HG02852 (cell line): ENCODE measurements at regions not wholly inside any gene's neighbourhood (a gene's known extent, or its start where the extent isn't known, plus 50 kb on each side); places are given as distances from the start of the nearest gene placed in this dataset.
A peak's percentile ranks its signal among the peaks of the same experiment; 100 is the strongest.
"Not testable (repeated sequence)": the region's sequence is repeated elsewhere in the genome, so short reads cannot be mapped to it uniquely, and the experiment has no call there.

Experiments used
- ATAC-seq: cut with Tn5 transposase; IDR thresholded peaks from one replicate; pipeline ENCODE4 v1.9.1; 2021; ENCODE audit warnings: mild to moderate bottlenecking, moderate library complexity; ENCODE audit not compliant: unreplicated experiment

- ATAC-seq: not testable (repeated sequence)
These were observed 279.9 kb downstream of the PLS3 start for GRCh38 chrX:115840729-115841409.

DNA sequence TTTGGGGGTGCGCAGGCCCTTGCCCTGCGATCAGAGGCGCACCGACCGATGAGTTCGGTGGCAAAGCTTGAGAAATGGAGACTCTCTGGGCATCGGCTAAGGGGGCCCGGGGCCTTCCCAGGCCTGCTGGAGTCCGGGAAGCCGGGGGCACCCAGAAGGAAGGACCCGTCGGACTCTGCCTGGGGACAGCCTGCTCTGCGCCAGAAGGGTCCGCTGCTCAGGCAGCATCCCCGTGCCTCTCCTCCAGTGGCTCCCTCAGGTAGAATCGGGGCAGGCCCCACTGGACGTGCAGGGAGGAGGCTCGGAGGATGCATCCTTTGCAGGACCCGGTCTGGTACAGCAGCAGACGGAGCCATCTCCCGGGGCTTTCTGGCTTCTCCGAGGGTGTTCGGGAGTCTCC is 290.0 kb downstream of the PLS3 start:
- not testable (repeated sequence) for ATAC-seq

DNA sequence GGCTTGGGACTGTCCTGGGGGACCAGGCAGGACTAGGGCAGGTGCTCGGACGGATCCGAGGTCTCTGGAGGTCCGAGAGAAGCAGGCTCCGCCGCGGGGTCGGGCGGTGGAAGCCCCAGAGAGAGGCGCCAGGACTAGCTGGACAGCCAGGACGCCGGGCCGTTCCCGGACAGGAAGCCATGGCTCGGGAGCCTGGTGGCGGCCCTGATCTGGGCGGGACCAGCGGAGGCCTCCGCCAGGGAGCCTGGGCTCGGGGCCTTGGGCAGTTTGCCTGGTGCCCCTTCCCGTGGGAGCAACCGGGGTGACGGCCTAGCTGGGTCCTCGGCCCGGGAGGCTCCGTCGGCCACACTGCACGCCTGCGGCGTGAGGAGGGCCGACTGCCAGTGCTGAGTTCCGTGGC is 292.3 kb downstream of the PLS3 start:
- ATAC-seq: not testable (repeated sequence)

DNA sequence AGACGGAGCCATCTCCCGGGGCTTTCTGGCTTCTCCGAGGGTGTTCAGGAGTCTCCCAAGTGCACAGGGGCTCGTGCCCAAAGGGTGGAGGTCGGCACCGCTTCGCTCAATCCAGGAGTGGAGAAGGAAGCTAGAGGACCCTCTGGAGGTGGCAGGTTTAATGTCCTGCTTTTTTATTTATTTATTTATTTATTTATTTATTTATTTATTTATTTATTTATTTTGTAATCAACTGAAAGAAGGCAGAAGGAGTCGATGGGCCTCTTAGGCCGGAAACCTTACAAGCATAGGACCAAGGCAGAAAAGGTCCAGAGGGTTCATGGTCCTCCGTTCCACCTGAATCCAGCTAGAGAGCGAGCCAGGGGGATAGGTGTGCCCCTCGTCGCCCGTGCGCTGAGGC is 289.4 kb upstream of the AGTR2 start:
- ATAC-seq: not testable (repeated sequence)

DNA sequence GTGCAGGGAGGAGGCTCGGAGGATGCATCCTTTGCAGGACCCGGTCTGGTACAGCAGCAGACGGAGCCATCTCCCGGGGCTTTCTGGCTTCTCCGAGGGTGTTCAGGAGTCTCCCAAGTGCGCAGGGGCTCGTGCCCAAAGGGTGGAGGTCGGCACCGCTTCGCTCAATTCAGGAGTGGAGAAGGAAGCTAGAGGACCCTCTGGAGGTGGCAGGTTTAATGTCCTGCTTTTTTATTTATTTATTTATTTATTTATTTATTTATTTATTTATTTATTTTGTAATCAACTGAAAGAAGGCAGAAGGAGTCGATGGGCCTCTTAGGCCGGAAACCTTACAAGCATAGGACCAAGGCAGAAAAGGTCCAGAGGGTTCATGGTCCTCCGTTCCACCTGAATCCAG is 286.4 kb upstream of the AGTR2 start:
- not testable (repeated sequence) for ATAC-seq

DNA sequence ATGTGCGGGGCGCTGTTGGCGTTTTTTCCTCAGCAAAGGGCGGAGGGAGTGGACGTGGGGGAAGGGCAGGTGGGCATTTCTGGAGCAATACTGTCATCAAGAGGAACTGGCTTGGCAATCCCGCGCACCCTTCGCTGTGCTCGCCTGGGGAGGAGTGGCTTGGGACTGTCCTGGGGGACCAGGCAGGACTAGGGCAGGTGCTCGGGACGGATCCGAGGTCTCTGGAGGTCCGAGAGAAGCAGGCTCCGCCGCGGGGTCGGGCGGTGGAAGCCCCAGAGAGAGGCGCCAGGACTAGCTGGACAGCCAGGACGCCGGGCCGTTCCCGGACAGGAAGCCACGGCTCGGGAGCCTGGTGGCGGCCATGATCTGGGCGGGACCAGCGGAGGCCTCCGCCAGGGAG is 282.5 kb upstream of the AGTR2 start:
- not testable (repeated sequence) for ATAC-seq

GRCh38 chrX:115888519-115888918 is 282.0 kb upstream of the AGTR2 start:
- ATAC-seq: not testable (repeated sequence)

DNA sequence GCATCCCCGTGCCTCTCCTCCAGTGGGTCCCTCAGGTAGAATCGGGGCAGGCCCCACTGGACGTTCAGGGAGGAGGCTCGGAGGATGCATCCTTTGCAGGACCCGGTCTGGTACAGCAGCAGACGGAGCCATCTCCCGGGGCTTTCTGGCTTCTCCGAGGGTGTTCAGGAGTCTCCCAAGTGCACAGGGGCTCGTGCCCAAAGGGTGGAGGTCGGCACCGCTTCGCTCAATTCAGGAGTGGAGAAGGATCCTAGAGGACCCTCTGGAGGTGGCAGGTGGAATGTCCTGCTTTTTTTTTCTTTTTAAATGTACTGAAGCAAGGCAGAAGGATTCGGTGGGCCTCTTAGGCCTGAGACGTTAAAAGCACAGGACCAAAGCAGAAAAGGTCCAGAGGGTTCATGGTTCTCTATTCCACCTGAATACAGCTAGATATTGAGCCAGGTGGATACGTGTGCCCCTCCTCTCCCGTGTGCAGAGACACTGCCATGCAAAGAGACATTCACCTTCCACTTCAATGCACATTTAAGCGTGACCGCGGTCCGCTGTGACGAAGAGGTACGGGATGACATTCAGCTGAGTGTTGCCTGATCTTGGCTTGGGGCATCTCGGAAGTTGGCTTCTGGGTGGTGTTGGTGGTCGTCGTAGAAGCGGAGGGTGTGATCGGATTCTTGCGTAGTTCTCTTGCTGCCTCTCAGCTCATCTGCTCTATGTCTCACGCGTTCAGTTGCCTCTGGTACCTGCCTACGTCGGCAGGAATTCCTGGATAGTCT is 281.2 kb upstream of the AGTR2 start:
- ATAC-seq: no peak

DNA sequence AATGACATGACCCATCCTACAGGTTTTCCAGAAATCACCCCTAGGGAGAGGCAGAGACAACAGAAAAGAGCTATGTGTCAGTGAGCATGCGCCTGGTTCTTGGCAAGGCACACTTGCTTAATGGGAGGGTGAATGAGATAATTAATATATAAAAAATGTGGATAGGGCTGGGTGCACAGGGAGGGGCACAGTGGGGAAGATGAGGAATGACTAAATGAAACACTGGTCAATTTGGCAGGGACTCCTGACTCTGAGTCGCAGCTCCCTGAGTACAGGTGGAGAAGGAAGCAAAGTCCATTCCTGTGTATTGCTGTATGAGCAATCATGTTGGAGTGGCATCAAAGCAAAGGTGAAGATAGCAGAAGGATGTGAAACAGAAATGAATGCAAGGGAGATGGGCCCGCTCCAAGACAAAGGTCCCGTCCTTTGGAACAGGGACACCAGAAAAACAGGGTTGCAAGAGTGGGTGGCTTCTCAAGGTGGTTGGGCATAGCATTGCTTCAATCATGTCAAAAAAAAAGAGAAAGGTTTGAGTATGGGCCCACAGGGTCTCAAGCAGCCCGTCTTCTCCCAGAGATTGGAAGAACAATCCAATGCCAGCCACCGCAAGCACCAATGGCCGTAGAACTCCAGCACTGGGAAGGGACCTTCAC is 278.4 kb upstream of the AGTR2 start:
- ATAC-seq: no peak

- peak; percentile 62 for ATAC-seq
These were observed 277.5 kb upstream of the AGTR2 start for GRCh38 chrX:115892787-115893671.

DNA sequence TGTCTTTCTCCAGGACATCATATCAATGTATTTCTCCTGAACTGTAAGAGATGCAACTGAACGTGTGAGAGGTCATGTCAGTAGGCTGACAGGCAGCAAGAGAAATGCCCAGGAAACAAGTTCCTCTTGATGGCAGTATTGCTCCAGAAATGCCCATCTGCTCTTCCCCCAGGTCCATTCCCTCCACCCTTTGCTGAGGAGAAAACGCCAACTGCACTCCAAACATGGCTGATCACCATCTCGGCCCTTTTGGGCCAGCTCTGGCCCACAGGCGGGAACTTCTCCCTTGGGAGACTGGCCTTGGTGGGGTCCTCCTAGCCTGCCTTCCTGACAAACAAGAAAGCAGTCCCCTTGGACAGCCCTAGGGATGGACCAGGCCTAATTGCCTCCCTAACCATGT is 276.5 kb upstream of the AGTR2 start:
- peak; percentile 41 for ATAC-seq

DNA sequence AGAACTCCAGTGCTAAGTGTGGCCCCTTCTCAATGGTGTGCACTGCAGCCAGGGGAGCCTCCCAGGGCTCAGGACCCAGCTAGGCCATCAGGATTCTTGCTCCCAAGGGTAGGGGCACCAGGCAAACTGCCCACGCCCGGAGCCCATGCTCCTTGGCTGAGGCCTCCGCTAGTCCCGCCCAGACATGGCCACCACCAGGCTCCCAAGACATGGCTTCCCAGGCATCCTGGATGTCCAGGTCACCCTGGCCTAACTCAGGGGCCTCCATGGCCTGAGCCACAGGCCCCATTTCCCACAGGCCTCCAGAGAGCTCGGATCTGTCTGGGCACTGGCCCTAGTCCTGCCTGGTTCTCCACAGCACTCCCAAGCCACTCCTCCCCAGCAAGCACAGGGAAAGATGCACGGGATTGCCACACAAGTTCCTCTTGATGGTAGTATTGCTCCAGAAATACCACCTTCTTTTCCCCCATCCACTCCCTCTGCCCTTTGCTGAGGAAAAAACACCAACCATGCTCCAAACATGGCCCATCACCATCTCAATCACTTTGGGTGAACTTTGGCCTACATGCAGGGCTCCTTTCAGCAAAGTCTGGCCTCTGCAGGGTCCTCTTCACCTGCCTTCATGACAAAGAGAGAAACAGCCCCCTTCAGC is 274.7 kb upstream of the AGTR2 start:
- no peak for ATAC-seq

GRCh38 chrX:115896362-115896761 is 274.2 kb upstream of the AGTR2 start:
- ATAC-seq: no peak

DNA sequence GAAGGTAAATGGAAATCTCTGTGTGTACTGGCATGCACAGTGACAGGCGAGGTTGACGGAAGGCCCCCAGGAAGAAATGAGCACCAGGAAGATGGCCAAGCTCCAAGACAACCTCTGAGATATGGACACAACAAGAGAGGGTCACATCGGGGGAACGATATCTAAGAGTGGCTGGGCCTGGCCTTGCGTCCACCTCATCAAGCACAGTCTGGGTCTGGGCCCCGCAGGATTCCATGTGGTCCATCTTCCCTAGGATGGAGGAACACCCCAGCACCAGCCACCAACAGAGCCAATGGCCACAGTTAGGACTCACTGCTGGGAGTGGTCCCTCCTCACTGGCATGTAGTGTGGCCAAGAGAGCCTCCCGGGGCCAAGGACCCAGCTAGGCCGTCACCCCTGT is 272.6 kb upstream of the AGTR2 start:
- no peak for ATAC-seq

- ATAC-seq: peak; percentile 67
These were observed 272.1 kb upstream of the AGTR2 start for GRCh38 chrX:115898382-115899001.

GRCh38 chrX:115900425-115900824 is 270.1 kb upstream of the AGTR2 start:
- ATAC-seq: no peak

DNA sequence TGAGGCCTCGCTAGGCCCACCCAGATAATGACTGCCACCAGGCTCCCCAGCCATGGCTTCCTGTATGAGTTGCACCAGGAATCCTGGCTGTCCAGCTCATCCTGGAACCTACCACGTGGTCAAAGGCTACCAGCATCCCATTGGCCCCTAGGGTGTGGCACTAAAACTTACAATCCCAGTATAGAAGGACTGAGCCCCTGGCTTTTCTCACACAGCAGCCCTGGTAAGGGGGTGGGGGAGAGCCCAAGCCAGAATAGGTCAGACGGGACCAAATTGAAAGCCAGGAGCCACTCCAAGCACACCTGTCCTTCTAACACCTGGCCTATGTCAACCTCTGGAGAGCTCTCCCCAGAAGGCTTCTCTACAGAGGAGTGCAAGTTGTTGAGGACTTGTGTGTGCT is 269.3 kb upstream of the AGTR2 start:
- no peak for ATAC-seq

GRCh38 chrX:115902995-115903394 is 267.5 kb upstream of the AGTR2 start:
- ATAC-seq: no peak

GRCh38 chrX:115906276-115906675 is 264.3 kb upstream of the AGTR2 start:
- no peak for ATAC-seq

DNA sequence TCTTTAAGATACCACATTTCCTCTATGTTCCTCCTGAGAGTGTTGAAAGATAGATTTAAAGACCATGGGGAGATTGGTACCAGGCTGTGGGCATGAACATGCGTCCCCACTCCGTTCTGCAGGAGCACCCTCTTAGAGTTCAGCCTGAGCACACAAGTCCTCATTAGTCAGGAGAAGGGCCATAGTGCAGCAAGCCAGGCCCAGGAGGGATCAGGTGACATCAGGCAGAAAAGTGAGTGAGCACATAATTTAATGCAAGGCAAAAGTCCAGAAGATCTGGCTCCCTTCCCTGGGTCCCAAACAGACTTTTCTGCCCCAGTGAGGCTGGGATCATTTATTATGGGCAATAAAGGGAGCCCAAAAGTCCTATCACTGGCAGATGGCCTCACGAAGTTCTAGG is 263.7 kb upstream of the AGTR2 start:
- ATAC-seq: no peak
